NCI-H1105 (cell line): ENCODE measurements at regions not wholly inside any gene's neighbourhood (a gene's known extent, or its start where the extent isn't known, plus 50 kb on each side); places are given as distances from the start of the nearest gene placed in this dataset.
"Not testable (repeated sequence)": the region's sequence is repeated elsewhere in the genome, so short reads cannot be mapped to it uniquely, and the experiment has no call there.

Experiments
- DNase-seq: peaks from one replicate; lab custom pipeline; 2025; lab: John Stamatoyannopoulos, UW

DNA sequence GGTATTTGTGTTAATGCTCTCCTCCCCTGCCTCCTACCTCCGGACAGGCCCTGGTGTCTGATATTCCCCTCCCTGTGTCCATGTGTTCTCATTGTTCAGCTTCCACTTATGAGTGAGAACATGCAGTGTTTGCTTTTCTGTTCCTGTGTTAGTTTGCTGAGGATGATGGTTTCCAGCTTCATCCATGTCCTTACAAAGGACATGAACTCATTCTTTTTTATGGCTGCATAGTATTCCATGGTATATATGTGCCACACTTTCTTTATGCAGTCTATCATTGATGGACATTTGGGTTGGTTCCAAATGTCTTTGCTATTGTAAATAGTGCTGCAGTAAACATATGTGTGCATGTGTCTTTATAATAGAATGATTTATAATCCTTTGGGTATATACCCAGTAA is 105.2 kb upstream of the SNX2 start:
- not testable (repeated sequence) for DNase-seq

DNA sequence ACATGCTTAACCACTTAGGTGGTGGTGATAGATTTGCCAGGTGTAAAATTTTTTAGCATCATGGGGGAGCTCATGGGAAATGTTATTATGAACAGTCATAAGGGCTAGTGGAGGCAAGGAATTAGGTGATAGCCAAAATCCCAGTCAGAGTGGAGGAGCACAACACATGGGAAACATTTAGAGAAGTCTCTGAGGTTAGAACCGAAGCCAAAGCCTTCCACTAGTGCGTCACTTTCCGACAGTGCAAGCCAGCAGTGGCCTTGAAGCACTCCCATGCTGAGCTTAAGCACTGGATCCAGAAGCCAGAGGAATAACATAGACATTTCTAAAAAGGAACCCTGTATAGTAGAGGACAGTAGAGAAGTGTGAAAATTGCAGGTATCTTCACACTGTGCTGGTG is 101.5 kb upstream of the SNX2 start:
- no peak for DNase-seq

DNA sequence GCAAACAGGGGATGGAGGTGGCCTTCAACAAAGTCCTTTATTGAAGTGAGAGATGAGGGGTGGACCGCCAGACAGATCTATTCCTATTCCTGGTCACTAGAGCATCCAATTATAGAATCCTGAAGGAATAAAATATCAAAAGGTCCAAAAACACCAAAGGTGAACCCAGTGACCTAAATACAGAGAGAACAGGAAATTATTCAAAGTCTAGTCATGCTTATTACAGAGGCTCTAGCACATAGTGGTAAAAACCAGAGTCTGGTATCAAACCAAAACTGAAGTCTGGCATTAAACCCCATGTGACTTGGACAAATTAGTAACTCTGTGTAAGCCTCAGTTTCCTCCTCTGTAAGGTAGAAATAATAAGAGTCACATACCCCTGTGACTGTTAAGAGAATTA is 100.5 kb upstream of the SNX2 start:
- DNase-seq, result no peak

- DNase-seq, result no peak
Observed at GRCh38 chr5:122680623-122681350, 94.1 kb upstream of the SNX2 start.

- DNase-seq, result no peak
Observed at GRCh38 chr5:122683631-122684030, 91.2 kb upstream of the SNX2 start.

DNA sequence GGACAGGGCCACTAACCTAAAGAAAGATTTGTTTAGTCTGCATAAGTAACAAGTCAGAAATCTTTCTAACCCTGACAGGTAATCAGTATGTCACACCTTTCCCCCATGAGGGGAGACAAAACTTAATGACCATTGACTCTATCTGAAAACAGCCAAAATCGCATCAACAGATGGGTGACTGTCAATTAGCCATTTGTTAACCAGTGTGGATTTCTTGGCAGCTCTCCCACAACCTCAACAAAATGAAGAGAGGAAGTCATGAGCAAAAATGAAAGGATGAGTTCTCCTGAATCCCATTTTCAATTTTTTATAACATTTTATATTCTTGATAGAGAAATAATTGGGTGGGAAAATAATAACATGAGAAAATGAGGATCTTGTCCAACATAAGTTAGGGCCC is 84.6 kb upstream of the SNX2 start:
- no peak for DNase-seq

DNA sequence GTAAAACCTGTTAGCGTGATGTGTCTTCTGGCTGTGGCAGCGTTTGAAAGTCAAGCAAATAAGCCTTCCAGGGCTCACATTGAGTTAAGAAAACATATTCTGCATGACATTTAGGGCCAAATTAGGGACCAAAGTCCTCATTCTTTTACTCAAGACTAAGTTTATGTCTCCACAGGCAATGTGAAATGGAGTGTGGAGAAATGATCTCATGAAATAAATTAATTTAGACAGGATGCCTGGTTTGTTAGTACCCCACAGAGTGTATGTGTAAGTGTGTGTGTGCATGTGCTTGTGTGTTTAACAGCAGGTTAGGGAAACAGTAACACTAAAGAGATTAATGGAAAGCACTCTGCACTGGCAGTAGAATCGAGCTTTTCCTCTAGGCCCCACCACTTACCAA is 82.9 kb upstream of the SNX2 start:
- DNase-seq, result no peak

DNA sequence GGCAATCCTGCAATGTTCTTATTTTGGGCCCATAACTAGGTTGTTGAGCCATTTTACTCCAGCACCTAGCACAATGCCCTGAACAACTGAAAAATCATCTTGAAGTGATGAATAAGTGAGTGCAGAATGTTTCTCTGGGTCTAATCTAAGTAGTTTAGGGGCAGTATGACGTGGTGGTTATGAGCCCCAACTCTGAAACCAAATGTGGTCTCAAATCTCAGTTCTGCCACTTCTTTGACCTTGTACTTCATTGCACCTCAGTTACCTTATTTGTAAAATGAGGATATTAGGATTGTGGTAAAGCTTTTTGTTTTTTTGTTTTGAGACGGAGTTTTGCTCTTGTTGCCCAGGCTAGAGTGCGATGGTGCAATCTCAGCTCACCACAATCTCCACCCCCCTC is 80.9 kb upstream of the SNX2 start:
- DNase-seq, result no peak

GRCh38 chr5:122694884-122695283 is 80.0 kb upstream of the SNX2 start:
- no peak for DNase-seq

GRCh38 chr5:122696735-122697134 is 78.1 kb upstream of the SNX2 start:
- DNase-seq, result not testable (repeated sequence)

DNA sequence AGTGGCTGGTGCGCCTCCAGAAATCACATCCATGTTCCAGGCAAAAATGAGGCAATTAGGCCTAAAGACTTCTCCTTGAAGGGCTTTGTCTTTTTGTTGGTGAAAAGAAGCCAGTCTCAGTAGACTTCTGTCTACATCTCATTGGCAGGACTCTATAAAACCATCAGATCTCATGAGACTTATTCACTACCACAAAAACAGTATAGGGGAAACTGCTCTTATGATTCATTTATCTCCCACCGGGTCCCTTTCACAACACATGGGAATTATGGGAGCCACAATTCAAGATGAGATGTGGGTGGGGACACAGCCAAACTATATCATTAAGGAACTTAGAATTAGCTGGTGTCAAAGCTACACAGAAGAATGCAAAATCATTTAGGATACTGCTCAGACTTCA is 77.7 kb upstream of the SNX2 start:
- no peak for DNase-seq

DNA sequence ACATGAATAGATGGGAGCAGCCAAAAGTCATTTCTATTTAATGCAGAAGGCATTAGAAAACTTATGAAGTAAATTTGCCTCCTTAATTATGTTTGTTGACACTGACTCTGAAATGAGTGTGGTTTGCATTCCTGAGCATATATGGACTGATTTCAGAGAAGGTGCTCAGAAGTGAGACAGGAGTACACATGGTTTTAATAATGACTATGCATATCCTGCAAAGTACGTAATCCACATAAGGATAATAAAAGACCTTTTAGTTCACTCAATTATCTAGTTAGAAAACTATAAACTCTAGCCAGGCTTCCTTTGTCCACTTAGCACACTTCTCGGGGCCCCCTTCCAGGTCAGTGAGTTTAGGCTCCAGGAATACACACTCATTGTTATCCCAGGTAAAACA is 75.7 kb upstream of the SNX2 start:
- no peak for DNase-seq

- no peak for DNase-seq
Observed at GRCh38 chr5:122701640-122702523, 73.0 kb upstream of the SNX2 start.

- no peak for DNase-seq
Observed at GRCh38 chr5:122702524-122702875, 72.4 kb upstream of the SNX2 start.

- no peak for DNase-seq
Observed at GRCh38 chr5:122703203-122703602, 71.7 kb upstream of the SNX2 start.

GRCh38 chr5:122704247-122705036 is 70.4 kb upstream of the SNX2 start:
- DNase-seq, result no peak

- DNase-seq, result no peak
Observed at GRCh38 chr5:122705851-122706250, 69.0 kb upstream of the SNX2 start.

- no peak for DNase-seq
Observed at GRCh38 chr5:122707796-122708195, 67.1 kb upstream of the SNX2 start.

- DNase-seq, result no peak
Observed at GRCh38 chr5:122713041-122713440, 61.8 kb upstream of the SNX2 start.

DNA sequence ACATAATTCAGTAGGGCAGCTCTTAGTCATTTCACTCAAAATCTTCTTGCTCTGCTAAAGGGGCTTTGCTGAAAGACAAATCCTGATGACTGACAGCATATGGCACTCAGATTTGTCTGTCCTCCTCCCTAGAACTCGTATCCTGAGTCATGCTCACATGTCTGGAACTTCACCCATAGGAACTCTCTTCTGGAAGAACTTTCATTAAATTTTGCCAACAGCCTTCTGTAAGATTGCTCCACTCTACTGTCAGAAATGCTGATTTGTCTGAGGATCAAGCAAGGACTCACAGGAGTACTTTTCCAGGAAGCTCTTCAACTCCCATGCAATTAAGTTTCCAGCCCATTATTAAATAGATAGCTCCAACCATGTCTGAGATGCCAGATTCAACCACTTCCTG is 59.8 kb upstream of the SNX2 start:
- DNase-seq, result no peak

DNA sequence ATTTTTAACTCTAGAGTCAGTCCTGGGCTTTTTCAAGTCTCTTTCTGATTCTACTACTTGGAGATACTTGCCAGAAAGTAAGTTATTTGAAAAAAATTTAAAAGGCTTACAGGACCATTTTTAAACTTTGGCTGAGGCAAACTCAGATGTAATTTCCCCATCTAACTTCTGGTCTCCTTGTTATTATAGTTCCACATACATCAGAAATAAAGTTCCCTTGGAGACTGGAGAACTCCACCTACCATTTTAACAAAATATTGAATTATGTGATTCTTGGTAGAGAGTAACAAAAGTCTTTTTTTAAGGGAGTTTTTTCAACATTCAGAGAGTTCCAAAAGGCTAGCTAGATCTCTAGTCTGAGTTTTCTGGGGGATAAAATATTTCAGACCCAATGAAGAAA is 56.3 kb upstream of the SNX2 start:
- DNase-seq, result no peak

DNA sequence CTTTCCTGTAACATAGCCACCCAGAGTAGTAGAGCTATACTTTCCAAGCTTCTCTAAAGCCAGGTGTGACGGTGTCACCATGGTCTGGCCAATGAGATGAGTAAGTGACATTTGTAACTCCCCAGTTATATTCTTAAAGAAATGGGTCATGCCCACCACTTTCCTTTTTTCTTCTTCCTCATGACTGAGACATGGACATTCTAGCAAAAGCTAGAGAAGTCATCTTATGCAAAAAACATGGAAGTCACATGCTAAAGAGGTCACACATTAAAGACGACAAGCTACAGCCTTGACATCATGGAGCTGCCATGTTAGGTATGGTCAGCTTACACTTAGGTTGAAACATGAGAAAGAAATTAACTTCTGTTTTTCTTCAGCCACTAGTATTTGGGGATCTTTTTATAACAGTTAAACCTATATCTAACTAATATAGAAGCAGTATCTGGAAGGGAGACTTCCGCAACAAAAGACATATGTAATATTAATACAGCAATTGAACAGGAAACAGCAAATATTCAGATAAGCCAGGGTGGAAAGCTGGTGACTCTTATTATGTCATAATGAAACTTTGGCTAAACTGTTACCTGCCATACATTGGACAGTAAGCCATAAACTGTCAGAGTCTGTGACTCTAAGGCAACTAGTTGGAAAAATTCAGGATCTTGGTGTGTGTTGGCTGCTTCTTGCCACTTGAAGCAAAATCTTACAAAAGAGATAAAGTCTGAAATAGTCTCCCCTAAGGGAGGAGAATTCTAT is 54.7 kb upstream of the SNX2 start:
- DNase-seq, result no peak
